HEK293 (cell line): ENCODE measurements at regions not wholly inside any gene's neighbourhood (a gene's known extent, or its start where the extent isn't known, plus 50 kb on each side); places are given as distances from the start of the nearest gene placed in this dataset.

Source experiments
- CTCF ChIA-PET: fragments of 350-600 bp; formaldehyde crosslinking; extraction: SDS; loops from one replicate; lab custom pipeline; 2021; ENCODE audit warnings: antibody characterized with exemption; lab: Yijun Ruan, JAX
- POLR2A ChIA-PET: fragments of 300-600 bp; formaldehyde crosslinking; extraction: SDS; loops from one replicate; lab custom pipeline; 2020; ENCODE audit warnings: antibody characterized with exemption, inconsistent platforms; lab: Yijun Ruan, JAX
- H3K27ac ChIP-seq: fragments of 200-500 bp; sonication (Bioruptor generic); 2 replicates; pipeline ENCODE4 v1.5.1; 2014; ENCODE audit warnings: low read depth, low read length, control low read depth, inconsistent platforms; ENCODE audit errors: extremely low read depth
- H3K36me3 ChIP-seq, 2 experiments: fragments of 200-500 bp in 1 of 2; sonication (Bioruptor generic) in 1 of 2; 1 replicate in 1 of 2; 2 replicates in 1 of 2; pipeline ENCODE4 v1.5.1; 2014 to 2017; ENCODE audit warnings: inconsistent platforms in 2 of 2, low read length in 2 of 2; ENCODE audit not compliant: control insufficient read depth in 2 of 2, insufficient read depth in 1 of 2
- H3K4me1 ChIP-seq: fragments of 200-500 bp; sonication (Bioruptor generic); 2 replicates; pipeline ENCODE4 v1.5.1; 2014; ENCODE audit warnings: mild to moderate bottlenecking, low read length, inconsistent platforms; ENCODE audit not compliant: control insufficient read depth, insufficient read depth
- H3K4me3 ChIP-seq: 2 replicates; pipeline ENCODE4 v1.5.1; 2011; ENCODE audit warnings: low read depth, mild to moderate bottlenecking, control low read depth, low read length, moderate library complexity
- H3K9me3 ChIP-seq: fragments of 200-500 bp; sonication (Bioruptor generic); 2 replicates; pipeline ENCODE4 v1.5.1; 2014; ENCODE audit warnings: low read depth, low read length, inconsistent platforms; ENCODE audit not compliant: control insufficient read depth, insufficient read depth
- ATF2 ChIP-seq: fragments of 450-650 bp; formaldehyde crosslinking; IDR thresholded peaks from 2 replicates; pipeline ENCODE4 v1.5.1; 2016; ENCODE audit warnings: missing biosample characterization, missing genetic modification characterization, low read depth
- IKZF3 ChIP-seq: fragments of 450-650 bp; IDR thresholded peaks from 2 replicates; pipeline ENCODE4 v1.5.0; 2018; ENCODE audit warnings: missing biosample characterization, mild to moderate bottlenecking, missing genetic modification characterization, moderate library complexity
- KLF1 ChIP-seq: fragments of 450-650 bp; formaldehyde crosslinking; IDR thresholded peaks from 2 replicates; pipeline ENCODE4 v1.5.1; 2016; ENCODE audit warnings: missing biosample characterization, missing genetic modification characterization
- KLF9 ChIP-seq: fragments of 450-650 bp; formaldehyde crosslinking; IDR thresholded peaks from 2 replicates; pipeline ENCODE4 v1.5.1; 2016; ENCODE audit warnings: missing biosample characterization, missing genetic modification characterization, low read depth
- TCF7L2 ChIP-seq: IDR thresholded peaks from 2 replicates; pipeline ENCODE4 v1.6.1; 2011; ENCODE audit warnings: low read depth, mild to moderate bottlenecking, inconsistent platforms, low read length, moderate library complexity, borderline replicate concordance
- ZBTB10 ChIP-seq: fragments of 450-650 bp; formaldehyde crosslinking; IDR thresholded peaks from 2 replicates; pipeline ENCODE4 v1.5.1; 2016; ENCODE audit warnings: missing biosample characterization, missing genetic modification characterization
- ZBTB26 ChIP-seq: fragments of 450-650 bp; formaldehyde crosslinking; optimal IDR thresholded peaks from 2 replicates; pipeline ENCODE3; 2016; ENCODE audit warnings: missing biosample characterization, mild to moderate bottlenecking, missing genetic modification characterization
- ZNF114 ChIP-seq: fragments of 450-650 bp; formaldehyde crosslinking; IDR thresholded peaks from 2 replicates; pipeline ENCODE4 v1.5.0; 2017; ENCODE audit warnings: missing biosample characterization, missing genetic modification characterization
- ZNF121 ChIP-seq: fragments of 450-650 bp; formaldehyde crosslinking; IDR thresholded peaks from 2 replicates; pipeline ENCODE4 v1.5.1; 2016; ENCODE audit warnings: missing biosample characterization, missing genetic modification characterization
- ZNF184 ChIP-seq: fragments of 450-650 bp; IDR thresholded peaks from 2 replicates; pipeline ENCODE4 v1.5.1; 2018; ENCODE audit warnings: missing biosample characterization, mild to moderate bottlenecking, missing genetic modification characterization
- ZNF19 ChIP-seq: fragments of 450-650 bp; formaldehyde crosslinking; IDR thresholded peaks from 2 replicates; pipeline ENCODE4; 2016; ENCODE audit warnings: missing biosample characterization, missing genetic modification characterization, low read depth
- ZNF26 ChIP-seq: fragments of 450-650 bp; formaldehyde crosslinking; IDR thresholded peaks from 2 replicates; pipeline ENCODE4 v1.5.1; 2016; ENCODE audit warnings: missing biosample characterization, missing genetic modification characterization
- ZNF266 ChIP-seq: fragments of 450-650 bp; formaldehyde crosslinking; IDR thresholded peaks from 2 replicates; pipeline ENCODE4 v1.5.1; 2016; ENCODE audit warnings: missing biosample characterization, missing genetic modification characterization, low read depth
- ZNF433 ChIP-seq: fragments of 450-650 bp; formaldehyde crosslinking; IDR thresholded peaks from 2 replicates; pipeline ENCODE4 v1.5.1; 2016; ENCODE audit warnings: missing biosample characterization, missing genetic modification characterization, low read depth
- ZNF530 ChIP-seq: fragments of 450-650 bp; formaldehyde crosslinking; IDR thresholded peaks from 2 replicates; pipeline ENCODE4 v1.5.1; 2016; ENCODE audit warnings: low read depth, missing biosample characterization, missing genetic modification characterization
- ZNF548 ChIP-seq: fragments of 450-650 bp; formaldehyde crosslinking; IDR thresholded peaks from 2 replicates; pipeline ENCODE4 v1.5.1; 2016; ENCODE audit warnings: missing biosample characterization, missing genetic modification characterization
- ZNF610 ChIP-seq: fragments of 450-650 bp; formaldehyde crosslinking; IDR thresholded peaks from 2 replicates; pipeline ENCODE4 v1.5.1; 2016; ENCODE audit warnings: missing biosample characterization, missing genetic modification characterization, borderline replicate concordance
- ZNF785 ChIP-seq: fragments of 450-650 bp; formaldehyde crosslinking; IDR thresholded peaks from 2 replicates; pipeline ENCODE4 v1.5.1; 2016; ENCODE audit warnings: missing biosample characterization, missing genetic modification characterization
- ZSCAN30 ChIP-seq: fragments of 450-650 bp; IDR thresholded peaks from 2 replicates; pipeline ENCODE4 v1.5.1; 2018; ENCODE audit warnings: missing biosample characterization, mild to moderate bottlenecking, missing genetic modification characterization, moderate library complexity

- ChIA-PET CTCF (interaction anchor here (1.7 kb wide), 1 partner anchor 95 kb away, joined by 3 read pairs; no protein-coding TSS in a partner anchor), POLR2A (no interaction called here)
- Histone ChIP-seq H3K4me1 (no peaks in the 10 kb centered on the region), H3K4me3 (no peak overlapping the region), H3K27ac (no peak overlapping the region), H3K36me3 (no peaks in the 10 kb centered on the region), H3K9me3 (no peaks in the 10 kb centered on the region)
- no peak for TF ChIP-seq ZNF114
- TF ChIP-seq KLF1 (tag by site-specific recombination): no peak
- no peak for TF ChIP-seq ZNF610 (tag by site-specific recombination)
- no peak for TF ChIP-seq ZNF26
- TF ChIP-seq ZBTB26 (tag by site-specific recombination): no peak
- no peak for TF ChIP-seq ZNF530
- no peak for TF ChIP-seq ATF2
Observed at GRCh38 chr1:5649795-5650194, 342.4 kb downstream of the NPHP4 start.

- TF ChIP-seq ZSCAN30 (tag by site-specific recombination): no peak
- TF ChIP-seq ZNF433 (tag by site-specific recombination): no peak
- TF ChIP-seq KLF9: no peak
- no peak for TF ChIP-seq ZNF19 (tag by site-specific recombination)
- no peak for TF ChIP-seq ZBTB10 (tag by site-specific recombination)
- TF ChIP-seq TCF7L2: no peak
- TF ChIP-seq ZNF530: no peak
- no peak for TF ChIP-seq ZNF548 (tag by site-specific recombination)
- TF ChIP-seq ZNF184 (tag by site-specific recombination): no peak
- TF ChIP-seq ZNF121: no peak
- TF ChIP-seq IKZF3: no peak
- TF ChIP-seq ZNF266 (tag by site-specific recombination): no peak
- TF ChIP-seq ZNF785 (tag by site-specific recombination): no peak
- Histone ChIP-seq H3K9me3 (no peaks in the 10 kb centered on the region), H3K27ac (no peak overlapping the region), H3K36me3 (no peaks in the 10 kb centered on the region), H3K4me3 (no peak overlapping the region), H3K4me1 (no peaks in the 10 kb centered on the region)
- ChIA-PET POLR2A (no interaction called here), CTCF (interaction anchor here (1.7 kb wide), 1 partner anchor 96 kb away, joined by 3 read pairs; no protein-coding TSS in a partner anchor)
Observed at GRCh38 chr1:5649166-5649551, 343.1 kb downstream of the NPHP4 start.
